ENCODE measurements at regions not wholly inside any gene's neighbourhood (a gene's known extent, or its start where the extent isn't known, plus 50 kb on each side); places are given as distances from the start of the nearest gene placed in this dataset.

DNA sequence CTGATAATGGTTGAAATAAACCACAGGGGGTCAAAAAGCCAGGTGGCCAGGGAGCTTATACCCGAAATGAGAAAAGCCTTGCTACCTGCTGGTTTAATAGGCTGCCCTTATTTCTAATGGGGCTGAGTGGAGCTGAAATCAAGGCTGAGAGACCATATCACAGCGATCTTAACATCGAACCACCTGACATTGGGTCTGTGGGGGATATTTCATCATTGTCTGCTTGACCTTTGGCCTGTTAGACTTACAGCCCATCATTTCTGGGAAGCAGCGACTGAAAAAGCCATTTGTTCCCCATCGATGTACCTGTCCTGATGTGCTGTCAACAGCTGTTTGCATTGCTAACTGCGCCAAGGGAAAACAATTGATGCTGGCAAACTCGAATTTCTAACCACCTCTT, 199.7 kb upstream of the SLC14A2 start:
- H3K36me3 Mint-ChIP-seq (ENCODE audit: low read depth), result no peaks in the 10 kb centered on the region

DNA sequence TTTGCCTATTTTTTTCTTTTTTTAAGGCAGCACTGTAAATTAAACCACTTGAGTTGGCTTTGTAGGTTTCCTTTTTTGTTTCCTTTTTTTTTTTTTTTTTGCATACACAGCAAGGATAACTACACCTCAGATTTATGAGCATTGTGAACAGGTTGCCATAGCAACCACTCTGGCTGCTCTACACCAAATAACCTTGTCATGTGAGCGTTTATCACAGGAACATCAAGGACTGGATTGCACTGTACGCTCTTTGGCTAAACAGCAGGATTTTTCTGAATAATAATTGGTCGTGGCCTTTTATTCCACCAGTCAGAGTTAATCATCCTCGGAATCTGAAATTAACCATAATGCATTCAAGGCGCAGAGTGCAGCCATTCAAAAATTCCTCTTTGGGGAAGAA, 199.1 kb upstream of the SLC14A2 start:
- ChIA-PET CTCF (no interaction called here), POLR2A (no interaction called here)
- Mint-ChIP-seq H3K36me3 (ENCODE audit: low read depth) (no peaks in the 10 kb centered on the region), H3K27ac (no peak overlapping the region), H3K27me3 (peaks cover 10% of the 10 kb centered on the region), H3K4me1 (ENCODE audit: low read depth) (no peaks in the 10 kb centered on the region), H3K4me3 (no peak overlapping the region), H3K9me3 (no peaks in the 10 kb centered on the region)
- DNase-seq (no peak), ATAC-seq (ENCODE audit: poor library complexity) (no peak)
- no peak for TF ChIP-seq CTCF (IDR thresholded peaks at IDR 0.05)
- Histone ChIP-seq H3K9me3 (ENCODE audit: control insufficient read depth in 1 of 2, insufficient read depth in 1 of 2, low read length in 2 of 2) (no peaks in the 10 kb centered on the region), H3K4me1 (ENCODE audit: insufficient read depth, low read length) (no peaks in the 10 kb centered on the region), H3K27me3 (ENCODE audit: control insufficient read depth in 1 of 2, insufficient read depth in 2 of 2, low read length in 2 of 2) (no peaks in the 10 kb centered on the region), H3K4me3 (ENCODE audit: low read length) (no peak overlapping the region), H3K27ac (ENCODE audit: low read depth in 1 of 2, low read length in 2 of 2) (no peak overlapping the region), H3K36me3 (ENCODE audit: insufficient read depth, low read length) (no peaks in the 10 kb centered on the region)
- intact Hi-C loops (cut with DNase I, micrococcal nuclease), result no loop called here

More for the DNA sequence above, 199.7 kb upstream of the SLC14A2 start:
- DNase-seq (no peak), ATAC-seq (ENCODE audit: poor library complexity) (no peak)
- Mint-ChIP-seq H3K4me1 (ENCODE audit: low read depth) (no peaks in the 10 kb centered on the region), H3K27me3 (peaks cover 10% of the 10 kb centered on the region), H3K4me3 (no peak overlapping the region), H3K27ac (no peak overlapping the region), H3K9me3 (no peaks in the 10 kb centered on the region)
- H3K4me1 ChIP-seq (ENCODE audit: insufficient read depth, low read length), result no peaks in the 10 kb centered on the region
- no peak overlapping the region for H3K4me3 ChIP-seq (ENCODE audit: low read length)
- POLR2A ChIA-PET, result no interaction called here
- no peaks in the 10 kb centered on the region for H3K27me3 ChIP-seq (ENCODE audit: control insufficient read depth in 1 of 2, insufficient read depth in 2 of 2, low read length in 2 of 2)
- CTCF ChIA-PET, result no interaction called here
- H3K9me3 ChIP-seq (ENCODE audit: control insufficient read depth in 1 of 2, insufficient read depth in 1 of 2, low read length in 2 of 2), result no peaks in the 10 kb centered on the region
- no peak overlapping the region for H3K27ac ChIP-seq (ENCODE audit: low read depth in 1 of 2, low read length in 2 of 2)
- TF ChIP-seq CTCF (IDR thresholded peaks at IDR 0.05), result no peak
- intact Hi-C loops (cut with DNase I, micrococcal nuclease), result no loop called here
- no peaks in the 10 kb centered on the region for H3K36me3 ChIP-seq (ENCODE audit: insufficient read depth, low read length)

DNA sequence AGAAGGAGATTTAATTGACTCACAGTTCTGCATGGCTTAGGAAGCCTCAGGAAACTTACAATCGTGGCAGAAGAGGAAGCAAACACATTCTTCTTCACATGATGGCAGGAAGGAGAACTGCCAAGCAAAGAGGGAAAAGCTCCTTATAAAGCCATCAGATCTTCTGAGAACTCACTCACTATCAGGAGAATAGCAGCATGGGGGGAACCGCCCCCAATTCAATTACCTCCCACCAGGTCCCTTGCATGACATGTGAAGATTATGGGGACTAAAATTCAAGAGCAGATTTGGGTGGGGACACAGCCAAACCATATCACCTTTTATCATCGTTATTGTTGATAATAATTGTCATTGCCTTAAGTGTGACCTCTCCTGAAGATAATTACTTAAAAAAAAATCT, 197.9 kb upstream of the SLC14A2 start:
- Mint-ChIP-seq H3K4me3 (no peak overlapping the region), H3K4me1 (ENCODE audit: low read depth) (no peaks in the 10 kb centered on the region), H3K27me3 (peaks cover 6% of the 10 kb centered on the region), H3K36me3 (ENCODE audit: low read depth) (no peaks in the 10 kb centered on the region), H3K9me3 (no peaks in the 10 kb centered on the region), H3K27ac (no peak overlapping the region)
- intact Hi-C loops (cut with DNase I, micrococcal nuclease), result no loop called here
- Histone ChIP-seq H3K4me1 (ENCODE audit: insufficient read depth, low read length) (no peaks in the 10 kb centered on the region), H3K27ac (ENCODE audit: low read depth in 1 of 2, low read length in 2 of 2) (no peak overlapping the region), H3K27me3 (ENCODE audit: control insufficient read depth in 1 of 2, insufficient read depth in 2 of 2, low read length in 2 of 2) (no peaks in the 10 kb centered on the region), H3K36me3 (ENCODE audit: insufficient read depth, low read length) (no peaks in the 10 kb centered on the region), H3K9me3 (ENCODE audit: control insufficient read depth in 1 of 2, insufficient read depth in 1 of 2, low read length in 2 of 2) (no peaks in the 10 kb centered on the region), H3K4me3 (ENCODE audit: low read length) (no peak overlapping the region)
- ChIA-PET CTCF (no interaction called here), POLR2A (no interaction called here)
- no peak for ATAC-seq (ENCODE audit: poor library complexity)
- no peak for DNase-seq
- no peak for TF ChIP-seq CTCF (IDR thresholded peaks at IDR 0.05)
